GM12872 (cell line): ENCODE measurements at regions not wholly inside any gene's neighbourhood (a gene's known extent, or its start where the extent isn't known, plus 50 kb on each side); places are given as distances from the start of the nearest gene placed in this dataset.

Experiments
- TF ChIP-seq, protein P1 (sequence below): IDR thresholded peaks from 3 replicates; pipeline ENCODE4 v1.5.1; 2011; ENCODE audit warnings: low read depth, mild to moderate bottlenecking, low read length, moderate library complexity; ENCODE audit not compliant: insufficient read depth

DNA sequence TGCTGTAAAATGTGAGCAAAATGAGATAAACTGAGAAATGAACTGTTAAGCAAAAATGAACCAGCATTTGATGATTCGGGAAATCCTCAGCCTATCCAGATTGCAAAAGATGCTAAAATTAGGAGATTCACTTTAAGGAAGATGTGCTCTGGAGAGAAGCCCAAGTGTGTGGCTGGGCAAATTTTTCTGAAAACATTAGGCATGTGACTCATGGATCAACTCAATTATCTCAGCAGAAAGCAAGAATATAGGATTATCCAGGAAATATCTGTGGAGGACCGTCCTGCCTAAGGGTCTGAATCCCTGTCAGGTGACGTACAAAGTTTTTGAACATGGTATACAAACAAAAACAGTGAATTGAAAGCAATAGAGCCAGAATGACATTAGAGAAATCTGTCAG is 1268.3 kb upstream of the TMEFF2 start:
- TF ChIP-seq, protein P1, sequence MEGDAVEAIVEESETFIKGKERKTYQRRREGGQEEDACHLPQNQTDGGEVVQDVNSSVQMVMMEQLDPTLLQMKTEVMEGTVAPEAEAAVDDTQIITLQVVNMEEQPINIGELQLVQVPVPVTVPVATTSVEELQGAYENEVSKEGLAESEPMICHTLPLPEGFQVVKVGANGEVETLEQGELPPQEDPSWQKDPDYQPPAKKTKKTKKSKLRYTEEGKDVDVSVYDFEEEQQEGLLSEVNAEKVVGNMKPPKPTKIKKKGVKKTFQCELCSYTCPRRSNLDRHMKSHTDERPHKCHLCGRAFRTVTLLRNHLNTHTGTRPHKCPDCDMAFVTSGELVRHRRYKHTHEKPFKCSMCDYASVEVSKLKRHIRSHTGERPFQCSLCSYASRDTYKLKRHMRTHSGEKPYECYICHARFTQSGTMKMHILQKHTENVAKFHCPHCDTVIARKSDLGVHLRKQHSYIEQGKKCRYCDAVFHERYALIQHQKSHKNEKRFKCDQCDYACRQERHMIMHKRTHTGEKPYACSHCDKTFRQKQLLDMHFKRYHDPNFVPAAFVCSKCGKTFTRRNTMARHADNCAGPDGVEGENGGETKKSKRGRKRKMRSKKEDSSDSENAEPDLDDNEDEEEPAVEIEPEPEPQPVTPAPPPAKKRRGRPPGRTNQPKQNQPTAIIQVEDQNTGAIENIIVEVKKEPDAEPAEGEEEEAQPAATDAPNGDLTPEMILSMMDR = no peak

DNA sequence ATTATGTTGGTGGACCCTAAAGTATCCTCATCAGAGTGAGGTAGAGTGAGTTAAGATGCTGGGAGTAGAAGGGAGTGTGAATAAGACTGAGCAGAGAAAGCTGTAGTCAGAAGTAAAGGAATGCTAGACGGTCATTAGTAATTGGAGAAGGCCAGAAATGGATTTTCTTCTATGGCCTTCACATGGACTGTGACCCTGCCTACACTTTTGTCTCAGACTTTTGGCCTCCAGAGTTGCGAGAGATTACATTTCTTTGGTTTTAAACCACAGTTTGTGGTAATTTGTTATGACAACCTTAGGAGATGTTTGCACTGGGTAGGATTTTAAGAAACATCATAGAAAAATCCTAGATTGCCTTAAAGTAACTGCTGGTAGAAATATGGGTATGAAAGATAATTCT is 1267.7 kb upstream of the TMEFF2 start:
- TF ChIP-seq, protein P1 = no peak

DNA sequence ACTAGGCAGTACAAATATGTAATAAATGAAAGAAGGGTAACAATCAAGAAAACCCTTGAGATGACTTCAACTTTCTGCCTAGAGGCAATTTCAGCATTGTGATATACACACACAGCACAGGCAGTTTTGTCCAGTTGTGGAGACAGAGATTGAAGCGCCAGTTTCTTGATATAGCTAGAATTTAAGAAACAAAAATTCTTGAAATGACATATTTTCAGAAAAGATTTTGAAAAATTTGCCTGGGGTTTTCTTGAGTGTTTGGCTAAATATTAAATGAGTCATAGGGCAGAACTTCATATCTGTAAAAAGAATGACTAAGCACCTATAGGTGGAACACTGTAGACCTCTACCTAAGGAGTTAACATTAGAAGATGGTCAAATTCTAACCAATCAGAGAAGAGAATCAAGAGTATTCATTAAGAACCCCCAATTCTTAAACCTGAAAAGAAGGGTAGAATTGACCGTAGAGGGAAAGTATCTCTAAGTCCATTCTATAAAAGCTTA is 1266.8 kb upstream of the TMEFF2 start:
- TF ChIP-seq, protein P1 = no peak

DNA sequence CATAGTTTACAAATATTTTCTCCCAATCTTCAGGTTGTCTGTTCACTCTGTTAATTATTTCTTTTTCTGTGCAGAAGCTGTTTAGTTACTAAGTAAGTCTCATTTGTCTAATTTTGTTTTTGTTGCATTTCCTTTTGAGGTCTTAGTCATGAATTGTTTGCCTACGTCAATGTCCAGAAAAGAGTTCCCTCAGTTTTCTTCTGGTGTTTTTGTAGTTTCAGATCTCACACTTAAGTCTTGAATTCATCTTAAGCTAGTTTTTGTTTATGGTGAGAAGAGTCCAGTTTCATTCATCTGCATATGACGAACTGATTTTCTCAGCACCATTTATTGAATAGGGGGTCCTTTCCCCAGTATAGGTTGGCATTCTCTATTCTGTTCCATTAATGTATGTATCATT is 1252.2 kb upstream of the TMEFF2 start:
- TF ChIP-seq, protein P1 = no peak

DNA sequence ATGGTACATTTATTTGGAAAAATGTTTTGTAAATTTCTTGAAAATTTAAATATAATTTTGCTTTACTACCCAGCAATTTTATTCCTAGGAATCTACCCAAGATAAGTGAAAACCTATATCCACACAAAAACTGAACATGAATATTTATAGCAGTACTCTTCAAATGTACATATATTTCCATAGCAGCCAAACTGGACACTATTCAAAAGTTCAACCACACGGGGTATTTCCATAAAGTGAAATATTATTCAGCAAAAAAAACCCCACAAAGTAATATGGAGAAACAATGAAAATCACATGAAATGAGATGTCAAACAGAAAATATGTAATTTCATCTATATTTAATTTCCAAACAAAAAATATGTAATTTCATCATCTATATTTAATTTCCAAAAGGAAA is 1247.6 kb upstream of the TMEFF2 start:
- TF ChIP-seq, protein P1 = no peak

DNA sequence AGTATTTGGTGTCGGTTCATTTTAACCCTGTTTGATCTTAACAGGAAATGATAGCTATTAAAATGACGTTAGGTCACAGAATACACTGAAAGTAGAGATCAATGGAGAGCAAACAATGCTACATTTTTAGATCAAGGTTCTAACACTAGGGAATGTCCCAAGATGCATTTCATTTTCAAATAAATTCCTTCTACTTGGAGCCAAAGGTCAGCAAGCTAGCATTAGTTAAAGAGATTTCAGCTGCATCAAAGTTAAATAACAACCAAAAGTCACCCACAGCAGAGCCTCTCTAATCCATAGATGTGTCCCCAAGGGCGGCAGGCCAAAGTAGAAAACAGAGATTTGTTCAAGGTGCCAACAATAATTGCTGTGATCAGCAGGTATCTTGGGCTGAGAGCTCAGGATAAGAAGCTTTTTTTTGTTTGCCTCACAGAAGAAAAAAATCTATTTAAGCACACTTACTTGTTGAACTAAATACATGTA is 1233.6 kb upstream of the TMEFF2 start:
- TF ChIP-seq, protein P1 = no peak

DNA sequence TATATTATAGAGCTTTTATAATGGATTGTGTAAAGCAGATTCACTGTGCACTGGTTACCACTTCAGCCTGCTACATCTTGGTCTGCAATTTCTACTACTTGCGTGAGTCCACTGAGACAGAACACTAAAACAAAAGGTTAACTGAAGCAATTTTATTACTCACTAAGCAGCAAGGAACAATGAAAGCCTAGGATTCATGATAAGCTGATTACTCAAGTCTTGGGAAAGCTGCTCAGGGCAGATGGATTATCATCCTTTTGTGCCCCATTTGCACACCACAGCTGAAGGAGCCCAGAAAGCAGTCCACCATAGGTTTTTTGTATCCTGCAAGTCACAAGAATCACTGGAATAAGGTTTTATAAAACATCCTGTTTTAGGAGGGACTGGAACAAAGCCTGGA is 1215.2 kb upstream of the TMEFF2 start:
- TF ChIP-seq, protein P1 = no peak

DNA sequence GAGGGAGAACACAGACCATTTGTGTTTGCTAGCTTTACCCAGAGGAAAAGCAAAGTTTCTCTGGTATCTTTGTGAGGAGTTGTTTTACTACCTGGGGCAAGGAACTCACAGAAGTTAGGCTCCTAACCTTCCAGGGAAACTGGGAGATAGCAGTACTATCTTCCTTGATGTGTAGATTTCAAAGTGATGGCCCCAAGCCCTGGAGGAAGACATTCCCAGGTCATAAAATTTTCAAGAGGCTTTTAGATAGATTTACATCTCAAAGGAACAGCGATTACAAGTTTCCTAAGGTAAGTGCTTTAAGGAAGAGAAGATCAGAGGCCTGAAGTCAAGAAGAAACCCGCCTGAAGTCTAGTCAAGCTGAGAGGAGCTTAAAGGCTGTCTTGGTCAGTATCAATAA is 1187.8 kb upstream of the TMEFF2 start:
- TF ChIP-seq, protein P1 = no peak
